Testis (tissue), 2 donors: ENCODE measurements at regions not wholly inside any gene's neighbourhood (a gene's known extent, or its start where the extent isn't known, plus 50 kb on each side); places are given as distances from the start of the nearest gene placed in this dataset.

Source experiments
- CTCF ChIP-seq, 3 experiments: fragments of 450-650 bp in 2 of 3; fragments of 200-600 bp in 1 of 3; sonication (generic) in 1 of 3; IDR thresholded peaks; one replicate each; pipeline ENCODE4 v1.5.1; 2016 to 2019; ENCODE audit warnings: antibody characterized with exemption in 3 of 3, mild to moderate bottlenecking in 2 of 3, moderate library complexity in 1 of 3
- POLR2A ChIP-seq: fragments of 450-650 bp; IDR thresholded peaks from one replicate; pipeline ENCODE4 v1.6.1; 2017; ENCODE audit warnings: antibody characterized with exemption, mild to moderate bottlenecking, moderate library complexity

- TF ChIP-seq CTCF (IDR thresholded peaks at IDR 0.05): no peak
- no peak for TF ChIP-seq POLR2A
Measured at GRCh38 chr10:91013985-91014384, 93.1 kb upstream of the ANKRD1 start.
